ENCODE measurements at regions not wholly inside any gene's neighbourhood (a gene's known extent, or its start where the extent isn't known, plus 50 kb on each side); places are given as distances from the start of the nearest gene placed in this dataset.

GRCh38 chr22:27129266-27129665, 471.9 kb downstream of the MIAT start:
- no peak for DNase-seq

GRCh38 chr22:27130906-27131305, 473.5 kb downstream of the MIAT start:
- no peak for DNase-seq

GRCh38 chr22:27131346-27131745, 474.0 kb downstream of the MIAT start:
- no peak for DNase-seq

- no peak for DNase-seq
These were observed 475.0 kb downstream of the MIAT start for GRCh38 chr22:27132400-27132799.

- no peak for DNase-seq
These were observed 475.6 kb downstream of the MIAT start for GRCh38 chr22:27133019-27133431.

- no peak for DNase-seq
These were observed 476.4 kb downstream of the MIAT start for GRCh38 chr22:27133681-27134314.

GRCh38 chr22:27134315-27134701, 476.9 kb downstream of the MIAT start:
- DNase-seq, result no peak

GRCh38 chr22:27135031-27135981, 477.9 kb downstream of the MIAT start:
- no peak for DNase-seq

- DNase-seq, result no peak
These were observed 479.2 kb downstream of the MIAT start for GRCh38 chr22:27136596-27136995.

- no peak for DNase-seq
These were observed 480.5 kb downstream of the MIAT start for GRCh38 chr22:27137871-27138337.

- no peak for DNase-seq
These were observed 481.1 kb downstream of the MIAT start for GRCh38 chr22:27138471-27138870.

GRCh38 chr22:27139935-27140511, 482.6 kb downstream of the MIAT start:
- no peak for DNase-seq

- no peak for DNase-seq
These were observed 484.9 kb downstream of the MIAT start for GRCh38 chr22:27142286-27142685.

GRCh38 chr22:27144321-27144720, 486.9 kb downstream of the MIAT start:
- no peak for DNase-seq

- no peak for DNase-seq
These were observed 489.7 kb downstream of the MIAT start for GRCh38 chr22:27146866-27147633.

- DNase-seq, result no peak
These were observed 490.7 kb downstream of the MIAT start for GRCh38 chr22:27148055-27148454.

GRCh38 chr22:27148886-27149470, 491.6 kb downstream of the MIAT start:
- no peak for DNase-seq

- no peak for DNase-seq
These were observed 492.6 kb downstream of the MIAT start for GRCh38 chr22:27149921-27150543.

GRCh38 chr22:27150544-27150941, 493.2 kb downstream of the MIAT start:
- DNase-seq, result no peak

- no peak for DNase-seq
These were observed 494.0 kb downstream of the MIAT start for GRCh38 chr22:27151407-27151806.

GRCh38 chr22:27152033-27152432, 494.6 kb downstream of the MIAT start:
- DNase-seq, result no peak

- no peak for DNase-seq
These were observed 495.5 kb downstream of the MIAT start for GRCh38 chr22:27152883-27153282.
